Mesenchymal stem cell (in vitro differentiated cells and primary cell): ENCODE measurements at regions not wholly inside any gene's neighbourhood (a gene's known extent, or its start where the extent isn't known, plus 50 kb on each side); places are given as distances from the start of the nearest gene placed in this dataset.
A peak's percentile ranks its signal among the peaks of the same experiment; 100 is the strongest.

ENCODE experiments used
- DNase-seq: peaks from one replicate; pipeline ENCODE4 v3.0.0-alpha.2; 2013
- H2AFZ ChIP-seq: one replicate; pipeline ENCODE4 v1.6.1; 2013; ENCODE audit warnings: low read depth, mild to moderate bottlenecking, control low read depth, inconsistent platforms, low read length, moderate library complexity
- H2AK5ac ChIP-seq: 2 replicates; pipeline ENCODE4 v1.6.1; 2013; ENCODE audit warnings: low read length, moderate library complexity, mild to moderate bottlenecking, inconsistent platforms; ENCODE audit not compliant: severe bottlenecking
- H2BK120ac ChIP-seq: one replicate; pipeline ENCODE4 v1.6.1; 2013; ENCODE audit warnings: low read depth, mild to moderate bottlenecking, inconsistent platforms, low read length, moderate library complexity
- H2BK12ac ChIP-seq, 2 experiments: one replicate each; pipeline ENCODE4 v1.6.1; 2013; ENCODE audit warnings: inconsistent platforms in 2 of 2, low read length in 2 of 2, mild to moderate bottlenecking in 2 of 2, moderate library complexity in 2 of 2, control low read depth in 1 of 2
- H2BK15ac ChIP-seq: one replicate; pipeline ENCODE4 v1.6.1; 2013; ENCODE audit warnings: mild to moderate bottlenecking, low read depth, inconsistent platforms; ENCODE audit not compliant: poor library complexity, severe bottlenecking
- H2BK5ac ChIP-seq: 2 replicates; pipeline ENCODE4 v1.6.1; 2013; ENCODE audit warnings: low read depth, mild to moderate bottlenecking, low read length, control low read depth, inconsistent platforms; ENCODE audit not compliant: poor library complexity, severe bottlenecking
- H3K14ac ChIP-seq, 2 experiments: one replicate each; pipeline ENCODE4 v1.6.1; 2013; ENCODE audit warnings: inconsistent platforms in 2 of 2, low read length in 2 of 2, control low read depth in 1 of 2, mild to moderate bottlenecking in 1 of 2, moderate library complexity in 1 of 2
- H3K18ac ChIP-seq, 2 experiments: one replicate each; pipeline ENCODE4 v1.6.1; 2013; ENCODE audit warnings: inconsistent platforms in 2 of 2, low read length in 2 of 2, control low read depth in 1 of 2, low read depth in 1 of 2, mild to moderate bottlenecking in 1 of 2
- H3K23ac ChIP-seq, 2 experiments: one replicate each; pipeline ENCODE4 v1.6.1; 2013; ENCODE audit warnings: inconsistent platforms in 2 of 2, low read length in 2 of 2, mild to moderate bottlenecking in 2 of 2, moderate library complexity in 2 of 2, control low read depth in 1 of 2
- H3K27ac ChIP-seq: 2 replicates; pipeline ENCODE4 v1.5.1; 2013; ENCODE audit warnings: mild to moderate bottlenecking, moderate library complexity, low read length, control low read depth, inconsistent platforms; ENCODE audit not compliant: poor library complexity, severe bottlenecking
- H3K27me3 ChIP-seq, 2 experiments: 2 replicates each; pipeline versions ENCODE4 v1.6.1 to v1.7.0; 2013; ENCODE audit warnings: low read length in 2 of 2, mild to moderate bottlenecking in 2 of 2, moderate library complexity in 2 of 2, control low read depth in 1 of 2, inconsistent platforms in 1 of 2; ENCODE audit not compliant: control insufficient read depth in 1 of 2, insufficient read depth in 1 of 2
- H3K36me3 ChIP-seq, 2 experiments: 2 replicates each; pipeline versions ENCODE4 v1.6.1 to v1.7.0; 2013; ENCODE audit warnings: low read length in 2 of 2, control low read depth in 1 of 2, inconsistent platforms in 1 of 2, low read depth in 1 of 2, mild to moderate bottlenecking in 1 of 2; ENCODE audit not compliant: insufficient read depth in 2 of 2, control insufficient read depth in 1 of 2
- H3K4ac ChIP-seq, 2 experiments: one replicate each; pipeline ENCODE4 v1.6.1; 2013; ENCODE audit warnings: inconsistent platforms in 2 of 2, low read length in 2 of 2, mild to moderate bottlenecking in 2 of 2, moderate library complexity in 2 of 2, control low read depth in 1 of 2, low read depth in 1 of 2
- H3K4me1 ChIP-seq: 2 replicates; pipeline ENCODE4 v1.6.1; 2013; ENCODE audit warnings: low read depth, low read length, control low read depth; ENCODE audit not compliant: control insufficient read depth, insufficient read depth
- H3K4me2 ChIP-seq: 2 replicates; pipeline ENCODE4 v1.6.1; 2013; ENCODE audit warnings: low read length, mild to moderate bottlenecking, inconsistent platforms; ENCODE audit not compliant: poor library complexity, severe bottlenecking
- H3K4me3 ChIP-seq, 2 experiments: 2 replicates each; pipeline versions ENCODE4 v1.5.1 to v1.7.0; 2013; ENCODE audit warnings: low read length in 2 of 2, mild to moderate bottlenecking in 2 of 2, control low read depth in 1 of 2, low read depth in 1 of 2; ENCODE audit not compliant: insufficient read depth in 1 of 2
- H3K79me1 ChIP-seq: replicated peaks from 2 replicates; pipeline ENCODE4 v1.6.1; 2013; ENCODE audit warnings: mild to moderate bottlenecking, control low read depth, low read length, inconsistent platforms; ENCODE audit not compliant: poor library complexity, severe bottlenecking
- H3K9ac ChIP-seq: 2 replicates; pipeline ENCODE4 v1.7.0; 2013; ENCODE audit warnings: mild to moderate bottlenecking, low read length, moderate library complexity
- H3K9me3 ChIP-seq: 2 replicates; pipeline ENCODE4 v1.7.0; 2013; ENCODE audit warnings: mild to moderate bottlenecking, low read length; ENCODE audit not compliant: control insufficient read depth
- H4K8ac ChIP-seq: one replicate; pipeline ENCODE4 v1.6.1; 2013; ENCODE audit warnings: inconsistent platforms, mild to moderate bottlenecking, low read length, moderate library complexity
- H4K91ac ChIP-seq: one replicate; pipeline ENCODE4 v1.6.1; 2013; ENCODE audit warnings: mild to moderate bottlenecking, low read length, inconsistent platforms
- WGBS: methylation state at CpG from one replicate; pipeline ENCODE4 v1.1.7; 2013; ENCODE audit warnings: mixed read lengths; 5-methylcytosine and 5-hydroxymethylcytosine counted together

GRCh38 chr10:88136712-88137111 is 273.3 kb downstream of the PTEN start:
- H2BK120ac ChIP-seq, result no peak overlapping the region
- no peak overlapping the region for H2BK15ac ChIP-seq
- no peak overlapping the region for H3K4ac ChIP-seq
- H3K4me1 ChIP-seq, result no peaks in the 10 kb centered on the region
- no peaks in the 10 kb centered on the region for H3K36me3 ChIP-seq
- no peak overlapping the region for H3K4me3 ChIP-seq
- H3K79me1 ChIP-seq, result no peaks in the 10 kb centered on the region
- no peak overlapping the region for H3K23ac ChIP-seq
- no peak overlapping the region for H2AK5ac ChIP-seq
- no peak overlapping the region for H2BK12ac ChIP-seq
- H2AFZ ChIP-seq, result no peak overlapping the region
- H4K91ac ChIP-seq, result no peak overlapping the region
- H2BK5ac ChIP-seq, result no peak overlapping the region
- no peak overlapping the region for H3K14ac ChIP-seq
- no peak overlapping the region for H3K4me2 ChIP-seq
- 73% methylated on average over 2 of the region's 2 CpGs for WGBS
- no peaks in the 10 kb centered on the region for H3K9me3 ChIP-seq
- H3K27ac ChIP-seq, result no peak overlapping the region
- no peak for DNase-seq
- H3K9ac ChIP-seq, result no peak overlapping the region
- H3K18ac ChIP-seq, result no peak overlapping the region
- no peaks in the 10 kb centered on the region for H3K27me3 ChIP-seq
- H4K8ac ChIP-seq, result no peak overlapping the region

GRCh38 chr10:88138319-88138848 is 275.0 kb downstream of the PTEN start:
- Histone ChIP-seq H3K18ac (no peak overlapping the region), H4K91ac (no peak overlapping the region), H3K36me3 (no peaks in the 10 kb centered on the region), H2BK5ac (no peak overlapping the region), H3K9ac (no peak overlapping the region), H3K79me1 (no peaks in the 10 kb centered on the region), H3K4me3 (no peak overlapping the region), H2AK5ac (no peak overlapping the region), H3K14ac (no peak overlapping the region), H3K27me3 (no peaks in the 10 kb centered on the region), H3K9me3 (no peaks in the 10 kb centered on the region), H4K8ac (no peak overlapping the region), H2AFZ (no peak overlapping the region), H3K27ac (no peak overlapping the region), H2BK15ac (no peak overlapping the region), H2BK12ac (no peak overlapping the region), H3K4me1 (no peaks in the 10 kb centered on the region), H2BK120ac (no peak overlapping the region), H3K4me2 (no peak overlapping the region), H3K23ac (no peak overlapping the region), H3K4ac (no peak overlapping the region)
- WGBS, result 82% methylated on average over 2 of the region's 2 CpGs
- DNase-seq, result no peak

- H2BK15ac ChIP-seq, result no peak overlapping the region
- no peak overlapping the region for H3K14ac ChIP-seq
- no peak overlapping the region for H2AK5ac ChIP-seq
- H3K27me3 ChIP-seq, result no peaks in the 10 kb centered on the region
- no peak overlapping the region for H3K4ac ChIP-seq
- WGBS, result 95% methylated on average over 2 of the region's 5 CpGs
- no peak overlapping the region for H3K27ac ChIP-seq
- H3K23ac ChIP-seq, result no peak overlapping the region
- H2BK5ac ChIP-seq, result no peak overlapping the region
- H3K79me1 ChIP-seq, result no peaks in the 10 kb centered on the region
- no peak overlapping the region for H2AFZ ChIP-seq
- H4K91ac ChIP-seq, result no peak overlapping the region
- H3K36me3 ChIP-seq, result no peaks in the 10 kb centered on the region
- no peak for DNase-seq
- H3K9ac ChIP-seq, result no peak overlapping the region
- no peak overlapping the region for H2BK120ac ChIP-seq
- H3K4me2 ChIP-seq, result no peak overlapping the region
- no peak overlapping the region for H4K8ac ChIP-seq
- H3K9me3 ChIP-seq, result no peaks in the 10 kb centered on the region
- H3K4me3 ChIP-seq, result no peak overlapping the region
- no peak overlapping the region for H3K18ac ChIP-seq
- no peak overlapping the region for H2BK12ac ChIP-seq
- no peaks in the 10 kb centered on the region for H3K4me1 ChIP-seq
Observed at GRCh38 chr10:88147000-88147798, 283.8 kb downstream of the PTEN start.

- Histone ChIP-seq H3K4me2 (no peak overlapping the region), H3K9me3 (no peaks in the 10 kb centered on the region), H3K23ac (no peak overlapping the region), H3K27me3 (no peaks in the 10 kb centered on the region), H4K8ac (no peak overlapping the region), H3K36me3 (no peaks in the 10 kb centered on the region), H2BK12ac (no peak overlapping the region), H3K4ac (no peak overlapping the region), H3K9ac (peak overlapping the region; percentile 28), H2BK15ac (no peak overlapping the region), H2BK120ac (no peak overlapping the region), H4K91ac (no peak overlapping the region), H2AK5ac (no peak overlapping the region), H3K4me3 (no peak overlapping the region), H3K4me1 (peaks cover 1% of the 10 kb centered on the region), H3K79me1 (no peaks in the 10 kb centered on the region), H3K27ac (no peak overlapping the region), H3K18ac (no peak overlapping the region), H3K14ac (no peak overlapping the region), H2BK5ac (no peak overlapping the region), H2AFZ (no peak overlapping the region)
- WGBS, result 88% methylated on average over 1 of the region's 1 CpG
- no peak for DNase-seq
Observed at GRCh38 chr10:88149906-88150305, 286.5 kb downstream of the PTEN start.
